ENCODE measurements at regions not wholly inside any gene's neighbourhood (a gene's known extent, or its start where the extent isn't known, plus 50 kb on each side); places are given as distances from the start of the nearest gene placed in this dataset.
"Not testable (repeated sequence)": the region's sequence is repeated elsewhere in the genome, so short reads cannot be mapped to it uniquely, and the experiment has no call there.

DNA sequence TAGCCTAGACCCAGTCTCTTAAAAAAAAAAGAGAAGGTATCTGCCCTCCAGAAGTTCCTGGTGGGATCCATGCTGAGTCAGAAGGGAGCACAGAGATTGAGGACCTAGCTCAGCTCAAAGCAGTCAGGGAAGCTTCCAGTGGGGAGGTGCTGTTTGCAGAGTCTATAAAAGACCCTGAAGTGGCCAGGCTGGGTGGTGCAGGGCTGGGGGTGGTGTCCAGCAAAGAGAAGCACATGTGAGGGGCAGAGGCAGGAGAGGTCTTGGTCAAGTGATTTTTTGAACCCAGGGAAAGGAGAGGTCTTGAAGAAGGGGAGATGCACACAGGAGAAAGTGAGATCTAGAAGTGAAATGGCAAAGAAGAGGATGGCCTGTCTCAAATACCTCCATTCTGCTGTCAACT, 130.4 kb upstream of the PODXL start:
- TF ChIP-seq CTCF (IDR thresholded peaks at IDR 0.05; ENCODE audit: borderline replicate concordance, control extremely low read depth, extremely low read depth, insufficient read depth, missing control alignments) = no peak
- no peak for DNase-seq (ENCODE audit: low spot score)
- in situ Hi-C loops (cut with MboI; ENCODE audit: low sequenced_read_pairs, unreplicated experiment) = no loop called here

- DNase-seq (ENCODE audit: low spot score) = no peak
- no peak for TF ChIP-seq CTCF (IDR thresholded peaks at IDR 0.05; ENCODE audit: borderline replicate concordance, control extremely low read depth, extremely low read depth, insufficient read depth, missing control alignments)
- in situ Hi-C loops (cut with MboI; ENCODE audit: low sequenced_read_pairs, unreplicated experiment) = no loop called here
Measured at GRCh38 chr7:131683536-131684125, 127.2 kb upstream of the PODXL start.

DNA sequence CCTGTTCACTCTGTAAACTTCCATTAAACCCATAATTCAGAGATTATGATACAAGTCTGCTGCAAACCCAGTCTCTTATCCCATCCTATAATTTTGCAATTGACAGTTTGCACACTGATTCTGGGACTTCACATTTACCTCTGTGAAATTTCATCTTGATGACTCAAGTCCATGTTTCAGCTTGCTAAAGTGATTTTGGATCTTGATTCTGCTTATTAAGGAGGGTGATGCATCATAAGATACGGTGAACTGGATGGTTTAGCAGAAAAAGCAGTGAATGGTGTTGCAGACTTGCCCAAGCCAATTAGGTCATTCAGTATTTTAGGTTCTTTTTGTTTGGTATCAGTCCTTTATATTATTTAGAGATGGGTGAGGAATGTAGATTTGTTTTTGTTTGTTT, 125.5 kb upstream of the PODXL start:
- no peak for DNase-seq (ENCODE audit: low spot score)
- in situ Hi-C loops (cut with MboI; ENCODE audit: low sequenced_read_pairs, unreplicated experiment) = no loop called here
- no peak for TF ChIP-seq CTCF (IDR thresholded peaks at IDR 0.05; ENCODE audit: borderline replicate concordance, control extremely low read depth, extremely low read depth, insufficient read depth, missing control alignments)

- DNase-seq (ENCODE audit: low spot score); in situ Hi-C loops (cut with MboI; ENCODE audit: low sequenced_read_pairs, unreplicated experiment): not testable (repeated sequence)
Measured at GRCh38 chr7:131679071-131679470, 122.6 kb upstream of the PODXL start.

DNA sequence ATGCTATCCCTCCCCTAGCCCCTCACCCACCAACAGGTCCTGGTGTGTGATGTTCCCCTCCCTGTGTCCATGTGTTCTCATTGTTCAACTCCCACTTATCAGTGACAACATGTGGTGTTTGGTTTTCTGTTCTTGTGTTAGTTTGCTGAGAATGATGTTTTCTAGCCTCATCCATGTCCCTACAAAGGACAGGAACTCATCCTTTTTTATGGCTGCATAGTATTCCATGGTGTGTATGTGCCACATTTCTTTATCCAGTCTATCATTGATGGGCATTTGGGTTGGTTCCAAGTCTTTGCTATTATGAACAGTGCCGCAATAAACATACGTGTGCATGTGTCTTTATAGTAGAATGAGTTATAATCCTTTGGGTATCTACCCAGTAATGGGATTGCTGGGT, 120.4 kb upstream of the PODXL start:
- DNase-seq (ENCODE audit: low spot score); in situ Hi-C loops (cut with MboI; ENCODE audit: low sequenced_read_pairs, unreplicated experiment): not testable (repeated sequence)

DNA sequence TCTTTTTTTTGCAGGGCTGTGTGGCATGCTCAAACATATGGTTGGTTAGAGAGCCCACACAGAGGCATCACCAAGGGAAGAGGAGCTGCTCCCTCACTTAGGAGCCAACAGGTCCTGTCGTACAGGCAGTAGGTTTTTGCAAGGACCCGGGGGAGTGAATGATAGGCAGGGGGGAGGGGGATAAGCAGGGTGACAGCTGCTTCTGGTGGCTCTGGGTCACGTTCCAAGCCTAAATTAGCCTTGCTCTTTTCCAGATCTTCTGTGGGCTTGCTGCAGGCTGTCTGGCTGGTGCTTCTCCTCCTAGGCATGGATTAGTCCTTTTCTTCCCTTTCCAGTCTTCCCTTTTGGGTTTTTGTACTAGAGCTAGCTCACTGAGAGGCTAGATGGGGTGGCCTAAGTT, 117.7 kb upstream of the PODXL start:
- DNase-seq (ENCODE audit: low spot score) = no peak
- TF ChIP-seq CTCF (IDR thresholded peaks at IDR 0.05; ENCODE audit: borderline replicate concordance, control extremely low read depth, extremely low read depth, insufficient read depth, missing control alignments) = no peak
- in situ Hi-C loops (cut with MboI; ENCODE audit: low sequenced_read_pairs, unreplicated experiment) = no loop called here

- in situ Hi-C loops (cut with MboI; ENCODE audit: low sequenced_read_pairs, unreplicated experiment) = no loop called here
- TF ChIP-seq CTCF (IDR thresholded peaks at IDR 0.05; ENCODE audit: borderline replicate concordance, control extremely low read depth, extremely low read depth, insufficient read depth, missing control alignments) = no peak
- DNase-seq (ENCODE audit: low spot score) = no peak
Measured at GRCh38 chr7:131673576-131673975, 117.1 kb upstream of the PODXL start.

DNA sequence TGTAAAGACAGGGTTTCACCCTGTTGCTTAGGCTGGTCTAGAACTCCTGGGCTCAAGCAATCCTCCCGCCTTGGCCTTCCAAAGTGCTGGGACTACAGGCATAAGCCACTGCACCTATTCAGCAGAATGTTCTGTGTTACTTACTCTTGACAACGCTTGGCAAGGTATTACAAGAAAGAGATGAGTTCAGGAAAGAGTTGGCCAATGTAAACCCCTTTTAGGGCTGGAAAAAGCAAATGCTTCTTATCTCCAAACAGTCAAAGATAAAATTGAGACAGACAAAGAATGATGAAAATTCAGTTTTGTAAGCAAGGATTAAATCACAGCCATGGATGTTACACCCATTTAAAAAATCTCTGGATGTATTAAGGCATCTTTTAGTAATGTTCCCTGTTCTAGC, 114.0 kb upstream of the PODXL start:
- no peak for DNase-seq (ENCODE audit: low spot score)
- in situ Hi-C loops (cut with MboI; ENCODE audit: low sequenced_read_pairs, unreplicated experiment) = no loop called here
- no peak for TF ChIP-seq CTCF (IDR thresholded peaks at IDR 0.05; ENCODE audit: borderline replicate concordance, control extremely low read depth, extremely low read depth, insufficient read depth, missing control alignments)

All from GM13976 (cell line).